ENCODE measurements at regions not wholly inside any gene's neighbourhood (a gene's known extent, or its start where the extent isn't known, plus 50 kb on each side); places are given as distances from the start of the nearest gene placed in this dataset.

- Histone ChIP-seq H3K4me2 (no peak overlapping the region), H3K4me3 (no peak overlapping the region), H3K27ac (no peak overlapping the region), H3K9me3 (no peaks in the 10 kb centered on the region), H3K4me1 (0 out of 3 replicates have a peak, but pooled peaks cover 5% of the 10 kb centered on the region)
- FAIRE-seq (no peak), DNase-seq (ENCODE audit: low read depth in 1 of 2, low spot score in 1 of 2) (no peak), ATAC-seq (no peak)
- CTCF ChIA-PET: interaction anchor here (0.6 to 1.4 kb wide), 3 partner anchors 10 to 208 kb away, joined by 3 to 4 read pairs (median 3); no protein-coding TSS in a partner anchor
- POLR2A ChIA-PET: no interaction called here
- TF ChIP-seq, protein P1, sequence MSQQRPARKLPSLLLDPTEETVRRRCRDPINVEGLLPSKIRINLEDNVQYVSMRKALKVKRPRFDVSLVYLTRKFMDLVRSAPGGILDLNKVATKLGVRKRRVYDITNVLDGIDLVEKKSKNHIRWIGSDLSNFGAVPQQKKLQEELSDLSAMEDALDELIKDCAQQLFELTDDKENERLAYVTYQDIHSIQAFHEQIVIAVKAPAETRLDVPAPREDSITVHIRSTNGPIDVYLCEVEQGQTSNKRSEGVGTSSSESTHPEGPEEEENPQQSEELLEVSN (IDR thresholded peaks at IDR 0.05; ENCODE audit: borderline replicate concordance, low read depth): no peak
- TF ChIP-seq RNF2 (IDR thresholded peaks at IDR 0.05; ENCODE audit: borderline replicate concordance, low read depth) (no peak), POLR2A (IDR thresholded peaks at IDR 0.05; ENCODE audit: low read length) (no peak), CEBPB (IDR thresholded peaks at IDR 0.05) (no peak), FOSL2 (IDR thresholded peaks at IDR 0.05) (no peak), FOSL2 (CRISPR knock-in tag; IDR thresholded peaks at IDR 0.05) (no peak), HOXB13 (CRISPR knock-in tag; IDR thresholded peaks at IDR 0.05; ENCODE audit: low read depth) (no peak), MYC (IDR thresholded peaks at IDR 0.05; ENCODE audit: borderline replicate concordance, low read length) (no peak), EHF (CRISPR knock-in tag; IDR thresholded peaks at IDR 0.05) (no peak), EHMT2 (IDR thresholded peaks at IDR 0.05; ENCODE audit: low read depth) (no peak), NPAS2 (CRISPR knock-in tag; IDR thresholded peaks at IDR 0.05; ENCODE audit: borderline replicate concordance) (no peak), BCL3 (IDR thresholded peaks at IDR 0.05) (no peak), EP300 (IDR thresholded peaks at IDR 0.05) (no peak), RARB (CRISPR knock-in tag; IDR thresholded peaks at IDR 0.05) (no peak), MAFK (IDR thresholded peaks at IDR 0.05; ENCODE audit: partially characterized antibody) (no peak), ZC3H11A (IDR thresholded peaks at IDR 0.05) (no peak), PHF8 (IDR thresholded peaks at IDR 0.05; ENCODE audit: borderline replicate concordance, low read depth) (no peak), SMC3 (IDR thresholded peaks at IDR 0.05) (no peak)
- TF ChIP-seq, protein P2, sequence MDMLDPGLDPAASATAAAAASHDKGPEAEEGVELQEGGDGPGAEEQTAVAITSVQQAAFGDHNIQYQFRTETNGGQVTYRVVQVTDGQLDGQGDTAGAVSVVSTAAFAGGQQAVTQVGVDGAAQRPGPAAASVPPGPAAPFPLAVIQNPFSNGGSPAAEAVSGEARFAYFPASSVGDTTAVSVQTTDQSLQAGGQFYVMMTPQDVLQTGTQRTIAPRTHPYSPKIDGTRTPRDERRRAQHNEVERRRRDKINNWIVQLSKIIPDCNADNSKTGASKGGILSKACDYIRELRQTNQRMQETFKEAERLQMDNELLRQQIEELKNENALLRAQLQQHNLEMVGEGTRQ (IDR thresholded peaks at IDR 0.05): no peak
- TF ChIP-seq, protein P3, sequence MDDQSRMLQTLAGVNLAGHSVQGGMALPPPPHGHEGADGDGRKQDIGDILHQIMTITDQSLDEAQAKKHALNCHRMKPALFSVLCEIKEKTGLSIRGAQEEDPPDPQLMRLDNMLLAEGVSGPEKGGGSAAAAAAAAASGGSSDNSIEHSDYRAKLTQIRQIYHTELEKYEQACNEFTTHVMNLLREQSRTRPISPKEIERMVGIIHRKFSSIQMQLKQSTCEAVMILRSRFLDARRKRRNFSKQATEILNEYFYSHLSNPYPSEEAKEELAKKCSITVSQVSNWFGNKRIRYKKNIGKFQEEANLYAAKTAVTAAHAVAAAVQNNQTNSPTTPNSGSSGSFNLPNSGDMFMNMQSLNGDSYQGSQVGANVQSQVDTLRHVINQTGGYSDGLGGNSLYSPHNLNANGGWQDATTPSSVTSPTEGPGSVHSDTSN (IDR thresholded peaks at IDR 0.05): no peak
- 79% methylated on average over 18 of the region's 32 CpGs for WGBS (ENCODE audit: missing lambda C conversion rate)
Measured at GRCh38 chr17:83177611-83178532, 98.5 kb downstream of the METRNL start.

DNA sequence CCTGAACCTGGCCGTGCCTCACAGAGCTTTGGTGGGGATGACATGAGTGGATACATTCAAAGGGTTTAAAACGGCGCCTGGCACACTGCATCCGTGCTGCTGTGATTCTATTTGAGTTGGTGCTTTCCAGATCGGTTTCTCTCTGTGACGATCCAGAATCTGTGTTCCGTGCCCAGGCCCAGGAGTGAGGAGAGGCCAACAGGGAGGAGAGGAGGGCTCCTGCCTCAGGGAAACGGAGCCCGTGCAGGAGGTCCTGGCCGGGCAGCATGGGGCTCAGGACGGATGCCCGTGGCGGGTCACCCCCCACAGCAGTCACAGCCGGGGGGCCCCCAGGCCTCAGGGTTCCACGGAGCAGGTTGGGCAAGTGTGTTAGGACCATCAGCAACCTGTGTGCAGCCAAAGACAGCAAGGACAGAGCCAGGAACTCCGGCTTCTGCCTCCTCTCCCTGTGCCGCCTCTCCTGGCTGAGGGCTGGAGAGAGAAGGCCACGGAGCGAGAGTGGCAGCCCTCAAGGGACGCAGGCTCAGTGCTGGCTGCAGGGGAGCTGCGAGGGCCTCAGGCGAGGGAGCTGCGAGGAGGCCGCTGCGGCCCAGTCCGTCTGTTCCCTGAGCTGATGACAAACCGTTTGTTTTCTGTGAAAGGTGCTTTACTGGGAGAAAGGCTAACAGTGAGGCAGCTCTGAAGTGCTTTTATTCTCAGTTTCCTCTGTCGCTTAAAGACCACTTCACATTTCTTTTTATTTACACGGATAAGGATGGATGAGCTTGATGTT, 99.3 kb downstream of the METRNL start:
- no peak overlapping the region for H3K4me2 ChIP-seq
- H3K4me1 ChIP-seq: 0 out of 3 replicates have a peak, but pooled peaks cover 5% of the 10 kb centered on the region
- no peak overlapping the region for H3K27ac ChIP-seq
- FAIRE-seq (no peak), ATAC-seq (no peak), DNase-seq (ENCODE audit: low read depth in 1 of 2, low spot score in 1 of 2) (no peak)
- no peaks in the 10 kb centered on the region for H3K9me3 ChIP-seq
- 66% methylated on average over 28 of the region's 29 CpGs for WGBS (ENCODE audit: missing lambda C conversion rate)
- CTCF ChIA-PET: interaction anchor here (0.9 to 1.5 kb wide), 3 partner anchors 9 to 19 kb away, joined by 3 to 4 read pairs (median 3); no protein-coding TSS in a partner anchor
- no peak overlapping the region for H3K4me3 ChIP-seq
- POLR2A ChIA-PET: no interaction called here
- TF ChIP-seq CBX8 (IDR thresholded peaks at IDR 0.05) (no peak), MAFK (IDR thresholded peaks at IDR 0.05; ENCODE audit: partially characterized antibody) (no peak), RAD21 (conservative IDR thresholded peaks at IDR 0.05 in 1 of 2, IDR thresholded peaks at IDR 0.05 in 1 of 2) (no peak), HEYL (CRISPR knock-in tag; IDR thresholded peaks at IDR 0.05) (no peak), RFX5 (IDR thresholded peaks at IDR 0.05) (no peak), TFCP2L1 (CRISPR knock-in tag; IDR thresholded peaks at IDR 0.05) (no peak), POLR2A (IDR thresholded peaks at IDR 0.05; ENCODE audit: low read length) (no peak), ESRRA (IDR thresholded peaks at IDR 0.05; ENCODE audit: borderline replicate concordance, low read length) (no peak), RARB (CRISPR knock-in tag; IDR thresholded peaks at IDR 0.05) (no peak), RNF2 (IDR thresholded peaks at IDR 0.05; ENCODE audit: borderline replicate concordance, low read depth) (no peak), CBX2 (IDR thresholded peaks at IDR 0.05; ENCODE audit: borderline replicate concordance, low read depth) (no peak), ZSCAN20 (CRISPR knock-in tag; IDR thresholded peaks at IDR 0.05) (no peak), ZC3H11A (IDR thresholded peaks at IDR 0.05) (no peak), NPAS2 (CRISPR knock-in tag; IDR thresholded peaks at IDR 0.05; ENCODE audit: borderline replicate concordance) (no peak)
- TF ChIP-seq, protein P4, sequence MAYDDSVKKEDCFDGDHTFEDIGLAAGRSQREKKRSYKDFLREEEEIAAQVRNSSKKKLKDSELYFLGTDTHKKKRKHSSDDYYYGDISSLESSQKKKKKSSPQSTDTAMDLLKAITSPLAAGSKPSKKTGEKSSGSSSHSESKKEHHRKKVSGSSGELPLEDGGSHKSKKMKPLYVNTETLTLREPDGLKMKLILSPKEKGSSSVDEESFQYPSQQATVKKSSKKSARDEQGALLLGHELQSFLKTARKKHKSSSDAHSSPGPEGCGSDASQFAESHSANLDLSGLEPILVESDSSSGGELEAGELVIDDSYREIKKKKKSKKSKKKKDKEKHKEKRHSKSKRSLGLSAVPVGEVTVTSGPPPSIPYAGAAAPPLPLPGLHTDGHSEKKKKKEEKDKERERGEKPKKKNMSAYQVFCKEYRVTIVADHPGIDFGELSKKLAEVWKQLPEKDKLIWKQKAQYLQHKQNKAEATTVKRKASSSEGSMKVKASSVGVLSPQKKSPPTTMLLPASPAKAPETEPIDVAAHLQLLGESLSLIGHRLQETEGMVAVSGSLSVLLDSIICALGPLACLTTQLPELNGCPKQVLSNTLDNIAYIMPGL (CRISPR knock-in tag; IDR thresholded peaks at IDR 0.05; ENCODE audit: borderline replicate concordance): no peak
- TF ChIP-seq, protein P5, sequence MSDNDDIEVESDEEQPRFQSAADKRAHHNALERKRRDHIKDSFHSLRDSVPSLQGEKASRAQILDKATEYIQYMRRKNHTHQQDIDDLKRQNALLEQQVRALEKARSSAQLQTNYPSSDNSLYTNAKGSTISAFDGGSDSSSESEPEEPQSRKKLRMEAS (IDR thresholded peaks at IDR 0.05): no peak

Measured in A549 (cell line).